ENCODE measurements at regions not wholly inside any gene's neighbourhood (a gene's known extent, or its start where the extent isn't known, plus 50 kb on each side); places are given as distances from the start of the nearest gene placed in this dataset.

DNA sequence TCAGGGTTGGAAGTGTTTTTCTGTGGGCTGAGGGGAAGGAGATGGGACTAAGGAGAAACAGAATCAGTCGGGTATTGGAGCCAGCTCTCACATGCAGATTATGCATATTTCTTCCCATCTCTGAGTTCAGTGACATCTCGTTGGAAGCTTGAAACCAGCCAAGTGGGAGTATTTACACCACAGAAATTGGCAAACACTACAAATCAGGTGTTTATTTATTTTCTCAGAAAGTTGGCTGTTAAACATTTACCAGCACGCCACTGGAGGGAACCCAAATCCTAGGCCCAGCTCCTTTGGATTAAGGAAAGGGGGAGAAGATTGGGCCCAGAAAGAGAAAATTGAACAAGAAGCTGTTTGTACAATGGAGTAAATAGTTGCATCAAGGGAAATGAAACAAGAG, 72.1 kb upstream of the PITX1 start:
- TF ChIP-seq, protein P1, sequence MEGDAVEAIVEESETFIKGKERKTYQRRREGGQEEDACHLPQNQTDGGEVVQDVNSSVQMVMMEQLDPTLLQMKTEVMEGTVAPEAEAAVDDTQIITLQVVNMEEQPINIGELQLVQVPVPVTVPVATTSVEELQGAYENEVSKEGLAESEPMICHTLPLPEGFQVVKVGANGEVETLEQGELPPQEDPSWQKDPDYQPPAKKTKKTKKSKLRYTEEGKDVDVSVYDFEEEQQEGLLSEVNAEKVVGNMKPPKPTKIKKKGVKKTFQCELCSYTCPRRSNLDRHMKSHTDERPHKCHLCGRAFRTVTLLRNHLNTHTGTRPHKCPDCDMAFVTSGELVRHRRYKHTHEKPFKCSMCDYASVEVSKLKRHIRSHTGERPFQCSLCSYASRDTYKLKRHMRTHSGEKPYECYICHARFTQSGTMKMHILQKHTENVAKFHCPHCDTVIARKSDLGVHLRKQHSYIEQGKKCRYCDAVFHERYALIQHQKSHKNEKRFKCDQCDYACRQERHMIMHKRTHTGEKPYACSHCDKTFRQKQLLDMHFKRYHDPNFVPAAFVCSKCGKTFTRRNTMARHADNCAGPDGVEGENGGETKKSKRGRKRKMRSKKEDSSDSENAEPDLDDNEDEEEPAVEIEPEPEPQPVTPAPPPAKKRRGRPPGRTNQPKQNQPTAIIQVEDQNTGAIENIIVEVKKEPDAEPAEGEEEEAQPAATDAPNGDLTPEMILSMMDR (IDR thresholded peaks at IDR 0.05): no peak
- no peak for TF ChIP-seq POLR2A (IDR thresholded peaks at IDR 0.05)
- no peak for TF ChIP-seq EP300 (IDR thresholded peaks at IDR 0.05)
